Natural killer cell (primary cell): ENCODE measurements at regions not wholly inside any gene's neighbourhood (a gene's known extent, or its start where the extent isn't known, plus 50 kb on each side); places are given as distances from the start of the nearest gene placed in this dataset.

ENCODE experiments used
- ATAC-seq, 3 donors: fragments of 150-1000 bp in 2 of 3; fragments of 200-7000 bp in 1 of 3; cut with Tn5 transposase; 1 replicate in 1 of 3; 2 replicates in 2 of 3; pipeline ENCODE4 v1.10.0; 2021; ENCODE audit warnings: mild to moderate bottlenecking in 2 of 3, moderate library complexity in 2 of 3
- DNase-seq, 2 donors: peaks; one replicate each; pipeline versions ENCODE4 v3.0.0 to v3.0.0-alpha.2; 2013 to 2021; ENCODE audit warnings: mixed read lengths in 1 of 2
- H3K27ac ChIP-seq: one replicate; pipeline ENCODE4 v1.5.1; 2013; ENCODE audit warnings: mild to moderate bottlenecking, low read length
- H3K27me3 ChIP-seq: one replicate; pipeline ENCODE4 v1.6.1; 2013; ENCODE audit warnings: low read length; ENCODE audit not compliant: control insufficient read depth, insufficient read depth
- H3K36me3 ChIP-seq: one replicate; pipeline ENCODE4 v1.6.1; 2013; ENCODE audit warnings: low read length; ENCODE audit not compliant: control insufficient read depth, insufficient read depth
- H3K4me1 ChIP-seq: one replicate; pipeline ENCODE4 v1.6.1; 2013; ENCODE audit warnings: low read length; ENCODE audit not compliant: control insufficient read depth, insufficient read depth
- H3K4me3 ChIP-seq: one replicate; pipeline ENCODE4 v1.5.1; 2013; ENCODE audit warnings: low read length
- H3K9me3 ChIP-seq: one replicate; pipeline ENCODE4 v1.6.1; 2013; ENCODE audit warnings: low read length; ENCODE audit not compliant: control insufficient read depth, insufficient read depth
- H3K27ac Mint-ChIP-seq, 2 donors: one replicate each; pipeline ENCODE4 v1.8.0; 2022; ENCODE audit warnings: mild to moderate bottlenecking in 2 of 2, mixed read lengths in 2 of 2, moderate library complexity in 1 of 2
- H3K27me3 Mint-ChIP-seq, 2 donors: one replicate each; pipeline ENCODE4 v1.8.0; 2022; ENCODE audit warnings: low read depth in 2 of 2, mixed read lengths in 2 of 2
- H3K36me3 Mint-ChIP-seq: one replicate; pipeline ENCODE4 v1.8.0; 2022; ENCODE audit warnings: mixed read lengths
- H3K4me1 Mint-ChIP-seq, 2 donors: one replicate each; pipeline ENCODE4 v1.8.0; 2022; ENCODE audit warnings: mixed read lengths in 2 of 2
- H3K4me3 Mint-ChIP-seq: one replicate; pipeline ENCODE4 v1.8.0; 2022; ENCODE audit warnings: mild to moderate bottlenecking, moderate library complexity, mixed read lengths
- H3K9me3 Mint-ChIP-seq, 2 donors: one replicate each; pipeline ENCODE4 v1.8.0; 2022; ENCODE audit warnings: mixed read lengths in 2 of 2
- CTCF ChIP-seq: fragments of 200-600 bp; IDR thresholded peaks from one replicate; pipeline ENCODE4 v1.8.0; 2022; ENCODE audit warnings: antibody characterized with exemption
- WGBS: methylation state at CpG from one replicate; pipeline ENCODE4 v1.1.7; 2013; ENCODE audit warnings: missing lambda C conversion rate; ENCODE audit not compliant: insufficient coverage; 5-methylcytosine and 5-hydroxymethylcytosine counted together
- intact Hi-C: fragments of 100-400 bp; cut with micrococcal nuclease; formaldehyde crosslinking; loops from one replicate; pipeline ENCODE4 v1.14.2; 2022

- no peak overlapping the region for H3K4me3 ChIP-seq
- no peaks in the 10 kb centered on the region for H3K36me3 ChIP-seq
- Mint-ChIP-seq H3K4me1 (peaks cover 0 to 6% of the 10 kb centered on the region in 2 donors), H3K27ac (no peak overlapping the region), H3K36me3 (peaks cover 35% of the 10 kb centered on the region), H3K4me3 (no peak overlapping the region), H3K9me3 (peaks cover 16 to 35% of the 10 kb centered on the region in 2 donors), H3K27me3 (no peaks in the 10 kb centered on the region)
- WGBS, result no CpG with 5 or more reads among the region's 1 CpG
- DNase-seq, result no peak
- H3K9me3 ChIP-seq, result peaks cover 10% of the 10 kb centered on the region
- intact Hi-C loops, result no loop called here
- H3K4me1 ChIP-seq, result no peaks in the 10 kb centered on the region
- H3K27me3 ChIP-seq, result no peaks in the 10 kb centered on the region
- no peak for ATAC-seq
- no peak for TF ChIP-seq CTCF
- no peak overlapping the region for H3K27ac ChIP-seq
Measured at GRCh38 chr1:187153047-187153446, 324.3 kb downstream of the PLA2G4A start.

GRCh38 chr1:187157115-187157514 lies 328.4 kb downstream of the PLA2G4A start:
- 78% methylated on average over 1 of the region's 1 CpG for WGBS
- DNase-seq (peak in 1 of 2 donors; percentile 2), ATAC-seq (peak in 2 of 3 donors; percentile 26 to 61)
- Histone ChIP-seq H3K4me1 (no peaks in the 10 kb centered on the region), H3K27ac (peak overlapping the region; percentile 11), H3K36me3 (no peaks in the 10 kb centered on the region), H3K9me3 (peaks cover 10% of the 10 kb centered on the region), H3K4me3 (no peak overlapping the region), H3K27me3 (no peaks in the 10 kb centered on the region)
- Mint-ChIP-seq H3K27ac (peak overlapping the region in 1 of 2 donors; percentile 14), H3K4me1 (peaks cover 0 to 6% of the 10 kb centered on the region in 2 donors), H3K4me3 (no peak overlapping the region), H3K9me3 (peaks cover 12 to 24% of the 10 kb centered on the region in 2 donors), H3K36me3 (peaks cover 17% of the 10 kb centered on the region), H3K27me3 (no peaks in the 10 kb centered on the region)
- TF ChIP-seq CTCF, result no peak
- intact Hi-C loops, result no loop called here

- H3K27me3 ChIP-seq, result no peaks in the 10 kb centered on the region
- DNase-seq, result no peak
- Mint-ChIP-seq H3K9me3 (peaks cover 12 to 21% of the 10 kb centered on the region in 2 donors), H3K27ac (no peak overlapping the region), H3K4me3 (no peak overlapping the region), H3K27me3 (no peaks in the 10 kb centered on the region), H3K4me1 (peaks cover 0 to 6% of the 10 kb centered on the region in 2 donors), H3K36me3 (peaks cover 13% of the 10 kb centered on the region)
- intact Hi-C loops, result no loop called here
- ATAC-seq, result peak in 1 of 3 donors; percentile 12
- H3K4me1 ChIP-seq, result no peaks in the 10 kb centered on the region
- WGBS, result 65% methylated on average over 2 of the region's 2 CpGs
- H3K9me3 ChIP-seq, result peaks cover 10% of the 10 kb centered on the region
- H3K27ac ChIP-seq, result peak overlapping the region; percentile 11
- no peak overlapping the region for H3K4me3 ChIP-seq
- no peaks in the 10 kb centered on the region for H3K36me3 ChIP-seq
- no peak for TF ChIP-seq CTCF
Measured at GRCh38 chr1:187157552-187157951, 328.8 kb downstream of the PLA2G4A start.

GRCh38 chr1:187167555-187167954 lies 338.8 kb downstream of the PLA2G4A start:
- DNase-seq, result no peak
- no peaks in the 10 kb centered on the region for H3K4me1 ChIP-seq
- no peak overlapping the region for H3K4me3 Mint-ChIP-seq
- no peaks in the 10 kb centered on the region for H3K27me3 Mint-ChIP-seq
- no peak for ATAC-seq
- peaks cover 10% of the 10 kb centered on the region for H3K9me3 ChIP-seq
- H3K9me3 Mint-ChIP-seq, result peaks cover 13 to 28% of the 10 kb centered on the region in 2 donors
- H3K27ac ChIP-seq, result no peak overlapping the region
- intact Hi-C loops, result no loop called here
- H3K36me3 Mint-ChIP-seq, result peaks cover 8% of the 10 kb centered on the region
- no peaks in the 10 kb centered on the region for H3K27me3 ChIP-seq
- no peaks in the 10 kb centered on the region for H3K36me3 ChIP-seq
- TF ChIP-seq CTCF, result no peak
- no peak overlapping the region for H3K4me3 ChIP-seq
- no peak overlapping the region for H3K27ac Mint-ChIP-seq
- H3K4me1 Mint-ChIP-seq, result no peaks in the 10 kb centered on the region
